Lower lobe of right lung (tissue), 2 donors: ENCODE measurements at regions not wholly inside any gene's neighbourhood (a gene's known extent, or its start where the extent isn't known, plus 50 kb on each side); places are given as distances from the start of the nearest gene placed in this dataset.
A peak's percentile ranks its signal among the peaks of the same experiment; 100 is the strongest.

Experiments
- ATAC-seq, 2 donors: fragments of 200-7000 bp; cut with Tn5 transposase; one replicate each; pipeline ENCODE4 v1.9.1; 2020 to 2022; ENCODE audit warnings: mild to moderate bottlenecking in 2 of 2, moderate library complexity in 2 of 2
- DNase-seq: peaks from one replicate; pipeline ENCODE4 v3.0.0-alpha.2; 2020
- H3K27ac ChIP-seq: fragments of 200-600 bp; one replicate; pipeline ENCODE4 v1.8.0; 2022
- H3K27me3 ChIP-seq: fragments of 200-600 bp; one replicate; pipeline ENCODE4 v1.8.0; 2022; ENCODE audit warnings: low read depth
- H3K36me3 ChIP-seq: fragments of 200-600 bp; one replicate; pipeline ENCODE4 v1.8.0; 2022; ENCODE audit warnings: mild to moderate bottlenecking
- H3K4me1 ChIP-seq: fragments of 200-600 bp; one replicate; pipeline ENCODE4 v1.8.0; 2022
- H3K4me3 ChIP-seq: fragments of 200-600 bp; one replicate; pipeline ENCODE4 v1.8.0; 2022; ENCODE audit warnings: mild to moderate bottlenecking
- H3K9me3 ChIP-seq: fragments of 200-600 bp; one replicate; pipeline ENCODE4 v1.8.0; 2022
- CTCF ChIP-seq: fragments of 200-600 bp; IDR thresholded peaks from one replicate; pipeline ENCODE4 v1.8.0; 2022; ENCODE audit warnings: antibody characterized with exemption, mild to moderate bottlenecking
- intact Hi-C: fragments of 100-400 bp; cut with DNase I; formaldehyde crosslinking; loops from one replicate; pipeline ENCODE4 v1.11.0; 2022
- donor health status: DM: no; HTN: yes; CAD: no; lungs with severe emphysema.

GRCh38 chr7:130894909-130895750, 161.1 kb upstream of the KLF14 start:
- no peaks in the 10 kb centered on the region for H3K27me3 ChIP-seq
- ATAC-seq = no peak
- H3K9me3 ChIP-seq = no peaks in the 10 kb centered on the region
- H3K4me3 ChIP-seq = no peak overlapping the region
- peaks cover 59% of the 10 kb centered on the region for H3K36me3 ChIP-seq
- H3K27ac ChIP-seq = peak overlapping the region; percentile 42
- no peak for TF ChIP-seq CTCF
- no peak for DNase-seq
- peaks cover 86% of the 10 kb centered on the region for H3K4me1 ChIP-seq
- intact Hi-C loops = no loop called here

- TF ChIP-seq CTCF = no peak
- Histone ChIP-seq H3K36me3 (peaks cover 57% of the 10 kb centered on the region), H3K4me3 (no peak overlapping the region), H3K27ac (peak overlapping the region; percentile 48), H3K9me3 (no peaks in the 10 kb centered on the region), H3K4me1 (peaks cover 86% of the 10 kb centered on the region), H3K27me3 (no peaks in the 10 kb centered on the region)
- intact Hi-C loops = no loop called here
- ATAC-seq (no peak), DNase-seq (no peak)
These were observed 162.3 kb upstream of the KLF14 start for GRCh38 chr7:130896051-130896881.

GRCh38 chr7:130896898-130897514, 163.0 kb upstream of the KLF14 start:
- ATAC-seq (peak; percentile 51 to 65), DNase-seq (peak; percentile 82)
- Histone ChIP-seq H3K4me1 (peaks cover 88% of the 10 kb centered on the region), H3K9me3 (no peaks in the 10 kb centered on the region), H3K27me3 (no peaks in the 10 kb centered on the region), H3K4me3 (no peak overlapping the region), H3K36me3 (peaks cover 57% of the 10 kb centered on the region), H3K27ac (peak overlapping the region; percentile 48)
- intact Hi-C loops = no loop called here
- TF ChIP-seq CTCF = peak; percentile 80

GRCh38 chr7:130897515-130898419, 163.8 kb upstream of the KLF14 start:
- Histone ChIP-seq H3K27ac (peak overlapping the region; percentile 48), H3K27me3 (no peaks in the 10 kb centered on the region), H3K9me3 (no peaks in the 10 kb centered on the region), H3K4me3 (no peak overlapping the region), H3K4me1 (peaks cover 89% of the 10 kb centered on the region), H3K36me3 (peaks cover 57% of the 10 kb centered on the region)
- ATAC-seq (no peak), DNase-seq (no peak)
- no peak for TF ChIP-seq CTCF
- intact Hi-C loops = no loop called here
